A673 (cell line): ENCODE measurements at regions not wholly inside any gene's neighbourhood (a gene's known extent, or its start where the extent isn't known, plus 50 kb on each side); places are given as distances from the start of the nearest gene placed in this dataset.

Experiments
- BruUV-seq: library from RNA; stranded (reverse); fragments of 400-500 nt; replicated peaks from 2 replicates; lab custom pipeline; 2021; lab: Mats Ljungman, UMichigan
- CTCF ChIA-PET: fragments of 300-600 bp; sonication (Branson Sonifier 250); formaldehyde crosslinking; loops from one replicate; lab custom pipeline; 2022; ENCODE audit warnings: antibody characterized with exemption; lab: Charles Lee
- POLR2A ChIA-PET: fragments of 300-600 bp; sonication (Branson Sonifier 250); formaldehyde crosslinking; loops from one replicate; lab custom pipeline; 2022; ENCODE audit warnings: antibody characterized with exemption; ENCODE audit not compliant: low non-redundant PET; lab: Charles Lee
- DNase-seq: peaks from one replicate; pipeline ENCODE4 v3.0.0-alpha.2; 2015; ENCODE audit warnings: low spot score
- H3K27ac ChIP-seq: fragments of 200-600 bp; sonication (generic); 2 replicates; pipeline ENCODE4 v1.5.1; 2016; ENCODE audit warnings: mixed run types, low read depth, mild to moderate bottlenecking, mixed read lengths, antibody characterized with exemption, low read length; ENCODE audit not compliant: poor library complexity, severe bottlenecking
- H3K27me3 ChIP-seq: fragments of 200-600 bp; sonication (generic); replicated peaks from 2 replicates; pipeline ENCODE4 v1.6.1; 2017; ENCODE audit warnings: mixed run types, low read depth, mild to moderate bottlenecking, mixed read lengths, antibody characterized with exemption, low read length; ENCODE audit not compliant: insufficient read depth, poor library complexity
- H3K36me3 ChIP-seq: fragments of 200-600 bp; sonication (generic); 2 replicates; pipeline ENCODE4 v1.6.1; 2016; ENCODE audit warnings: mixed run types, mild to moderate bottlenecking, mixed read lengths, antibody characterized with exemption, low read length; ENCODE audit not compliant: insufficient read depth, poor library complexity, severe bottlenecking
- H3K4me1 ChIP-seq: fragments of 200-600 bp; sonication (generic); 2 replicates; pipeline ENCODE4 v1.6.1; 2017; ENCODE audit warnings: mixed run types, mild to moderate bottlenecking, mixed read lengths, antibody characterized with exemption, low read length; ENCODE audit not compliant: insufficient read depth, poor library complexity, severe bottlenecking
- H3K4me3 ChIP-seq: fragments of 200-600 bp; sonication (generic); 2 replicates; pipeline ENCODE4 v1.5.1; 2016; ENCODE audit warnings: low read depth, mixed run types, mild to moderate bottlenecking, mixed read lengths, low read length; ENCODE audit not compliant: poor library complexity, severe bottlenecking
- H3K9me3 ChIP-seq: fragments of 200-600 bp; sonication (generic); 2 replicates; pipeline ENCODE4 v1.6.1; 2016; ENCODE audit warnings: mixed run types, low read depth, mild to moderate bottlenecking, mixed read lengths, antibody characterized with exemption, low read length; ENCODE audit not compliant: poor library complexity, severe bottlenecking
- CTCF ChIP-seq: fragments of 300-800, 200-600 bp; sonication (generic); conservative IDR thresholded peaks from 2 replicates; pipeline ENCODE4 v1.5.1; 2017; ENCODE audit warnings: low read depth, mild to moderate bottlenecking, antibody characterized with exemption, low read length, moderate library complexity, mixed read lengths
- EZH2 ChIP-seq: fragments of 200-600 bp; sonication (generic); IDR thresholded peaks from 2 replicates; pipeline ENCODE4 v1.6.1; 2017; ENCODE audit warnings: borderline replicate concordance, low read depth, mild to moderate bottlenecking, mixed read lengths, antibody characterized with exemption, low read length; ENCODE audit not compliant: poor library complexity, severe bottlenecking
- intact Hi-C: fragments of 100-400 bp; cut with micrococcal nuclease; formaldehyde crosslinking; loops from one replicate; pipeline ENCODE4 v1.10.0; 2022; ENCODE audit not compliant: unreplicated experiment

- Histone ChIP-seq H3K27me3 (no peaks in the 10 kb centered on the region), H3K4me1 (no peaks in the 10 kb centered on the region), H3K9me3 (no peaks in the 10 kb centered on the region), H3K27ac (no peak overlapping the region), H3K36me3 (no peaks in the 10 kb centered on the region), H3K4me3 (no peak overlapping the region)
- ChIA-PET POLR2A (no interaction called here), CTCF (no interaction called here)
- BruUV-seq = no TSS peak
- TF ChIP-seq CTCF = no peak
- no peak for TF ChIP-seq EZH2
- DNase-seq = no peak
- intact Hi-C loops = no loop called here
Observed at GRCh38 chr21:18144339-18144738, 100.3 kb upstream of the CHODL start.

- H3K4me1 ChIP-seq = no peaks in the 10 kb centered on the region
- no peak for DNase-seq
- no peaks in the 10 kb centered on the region for H3K27me3 ChIP-seq
- H3K27ac ChIP-seq = no peak overlapping the region
- no TSS peak for BruUV-seq
- ChIA-PET CTCF (no interaction called here), POLR2A (no interaction called here)
- intact Hi-C loops = no loop called here
- TF ChIP-seq CTCF = no peak
- no peak for TF ChIP-seq EZH2
- no peaks in the 10 kb centered on the region for H3K36me3 ChIP-seq
- H3K4me3 ChIP-seq = no peak overlapping the region
- no peaks in the 10 kb centered on the region for H3K9me3 ChIP-seq
Observed at GRCh38 chr21:18142655-18143054, 102.0 kb upstream of the CHODL start.

GRCh38 chr21:18138507-18138906, 106.1 kb upstream of the CHODL start:
- no TSS peak for BruUV-seq
- ChIA-PET POLR2A (no interaction called here), CTCF (no interaction called here)
- Histone ChIP-seq H3K27ac (no peak overlapping the region), H3K4me1 (no peaks in the 10 kb centered on the region), H3K4me3 (no peak overlapping the region), H3K9me3 (no peaks in the 10 kb centered on the region), H3K27me3 (no peaks in the 10 kb centered on the region), H3K36me3 (no peaks in the 10 kb centered on the region)
- intact Hi-C loops = no loop called here
- TF ChIP-seq EZH2 (no peak), CTCF (no peak)
- DNase-seq = peak; percentile 15
